ENCODE measurements at regions not wholly inside any gene's neighbourhood (a gene's known extent, or its start where the extent isn't known, plus 50 kb on each side); places are given as distances from the start of the nearest gene placed in this dataset.
"Not testable (repeated sequence)": the region's sequence is repeated elsewhere in the genome, so short reads cannot be mapped to it uniquely, and the experiment has no call there.

DNA sequence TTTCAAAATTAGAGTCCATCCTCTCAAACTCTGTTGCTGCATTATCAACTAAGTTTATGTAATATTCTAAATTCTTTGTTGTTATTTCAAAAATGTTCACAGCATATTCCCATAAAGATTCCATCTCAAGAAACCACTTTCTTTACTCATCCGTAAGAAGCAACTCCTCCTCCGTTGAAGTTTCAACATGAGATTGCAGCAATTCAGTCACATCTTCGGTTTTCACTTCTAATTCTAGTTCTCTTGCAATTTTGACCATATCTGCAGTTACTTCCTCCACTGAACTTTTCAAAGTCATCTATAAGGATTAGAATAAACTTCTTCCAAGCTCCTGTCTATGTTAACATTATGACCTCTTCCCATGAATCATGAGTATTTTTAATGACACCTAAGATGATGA, 216.6 kb upstream of the SLC7A11 start:
- no peak for DNase-seq (ENCODE audit: low read depth)
- TF ChIP-seq, protein P1, sequence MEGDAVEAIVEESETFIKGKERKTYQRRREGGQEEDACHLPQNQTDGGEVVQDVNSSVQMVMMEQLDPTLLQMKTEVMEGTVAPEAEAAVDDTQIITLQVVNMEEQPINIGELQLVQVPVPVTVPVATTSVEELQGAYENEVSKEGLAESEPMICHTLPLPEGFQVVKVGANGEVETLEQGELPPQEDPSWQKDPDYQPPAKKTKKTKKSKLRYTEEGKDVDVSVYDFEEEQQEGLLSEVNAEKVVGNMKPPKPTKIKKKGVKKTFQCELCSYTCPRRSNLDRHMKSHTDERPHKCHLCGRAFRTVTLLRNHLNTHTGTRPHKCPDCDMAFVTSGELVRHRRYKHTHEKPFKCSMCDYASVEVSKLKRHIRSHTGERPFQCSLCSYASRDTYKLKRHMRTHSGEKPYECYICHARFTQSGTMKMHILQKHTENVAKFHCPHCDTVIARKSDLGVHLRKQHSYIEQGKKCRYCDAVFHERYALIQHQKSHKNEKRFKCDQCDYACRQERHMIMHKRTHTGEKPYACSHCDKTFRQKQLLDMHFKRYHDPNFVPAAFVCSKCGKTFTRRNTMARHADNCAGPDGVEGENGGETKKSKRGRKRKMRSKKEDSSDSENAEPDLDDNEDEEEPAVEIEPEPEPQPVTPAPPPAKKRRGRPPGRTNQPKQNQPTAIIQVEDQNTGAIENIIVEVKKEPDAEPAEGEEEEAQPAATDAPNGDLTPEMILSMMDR (IDR thresholded peaks at IDR 0.05; ENCODE audit: insufficient read depth, low read length, poor library complexity, severe bottlenecking): no peak
- H3K27me3 ChIP-seq (ENCODE audit: control insufficient read depth, insufficient read depth, low read length): no peaks in the 10 kb centered on the region
- no peaks in the 10 kb centered on the region for H3K36me3 ChIP-seq (ENCODE audit: control insufficient read depth, insufficient read depth, low read length)
- no peak overlapping the region for H3K4me3 ChIP-seq (ENCODE audit: low read depth, low read length)

DNA sequence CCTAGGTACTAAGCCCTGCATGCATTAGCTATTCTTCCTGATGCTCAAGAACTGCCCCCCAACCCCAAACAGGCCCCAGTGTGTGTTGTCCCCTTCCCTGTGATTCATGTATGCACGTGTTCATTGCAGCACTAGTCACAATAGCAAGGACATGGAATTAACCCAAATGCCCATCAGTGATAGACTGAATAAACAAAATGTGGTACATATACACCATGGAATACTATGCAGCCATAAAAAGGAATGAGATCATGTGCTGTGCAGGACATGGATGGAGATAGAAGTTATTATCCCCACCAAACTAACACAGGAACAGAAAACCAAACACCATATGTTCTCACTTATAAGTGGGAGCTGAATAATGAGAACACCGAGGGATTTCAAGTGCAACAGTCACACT, 214.2 kb upstream of the SLC7A11 start:
- not testable (repeated sequence) for H3K27me3 ChIP-seq (ENCODE audit: control insufficient read depth, insufficient read depth, low read length); H3K36me3 ChIP-seq (ENCODE audit: control insufficient read depth, insufficient read depth, low read length); DNase-seq (ENCODE audit: low read depth); H3K4me3 ChIP-seq (ENCODE audit: low read depth, low read length)

DNA sequence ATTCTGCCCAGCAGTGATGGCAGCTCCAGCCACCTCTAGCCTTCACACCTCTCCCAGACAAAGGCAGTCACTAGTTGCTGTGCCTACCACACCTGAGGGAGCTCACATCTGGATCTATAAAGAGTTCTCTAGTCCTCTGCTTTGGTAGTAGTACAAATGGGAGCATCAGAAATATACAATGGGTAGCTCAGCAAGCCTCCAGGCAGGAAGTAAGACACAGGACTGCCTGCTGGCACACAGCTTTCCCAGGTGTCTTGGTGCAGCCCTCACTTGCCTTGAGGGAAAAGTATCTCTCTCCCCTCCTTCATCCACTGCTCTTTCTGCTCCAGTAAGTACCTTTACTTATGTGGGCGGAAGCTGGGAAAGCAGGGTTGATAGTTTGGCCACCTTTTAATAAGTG, 212.9 kb upstream of the SLC7A11 start:
- TF ChIP-seq, protein P1 (IDR thresholded peaks at IDR 0.05; ENCODE audit: insufficient read depth, low read length, poor library complexity, severe bottlenecking): no peak
- H3K36me3 ChIP-seq (ENCODE audit: control insufficient read depth, insufficient read depth, low read length): no peaks in the 10 kb centered on the region
- H3K27me3 ChIP-seq (ENCODE audit: control insufficient read depth, insufficient read depth, low read length): no peaks in the 10 kb centered on the region
- DNase-seq (ENCODE audit: low read depth): no peak
- H3K4me3 ChIP-seq (ENCODE audit: low read depth, low read length): no peak overlapping the region

DNA sequence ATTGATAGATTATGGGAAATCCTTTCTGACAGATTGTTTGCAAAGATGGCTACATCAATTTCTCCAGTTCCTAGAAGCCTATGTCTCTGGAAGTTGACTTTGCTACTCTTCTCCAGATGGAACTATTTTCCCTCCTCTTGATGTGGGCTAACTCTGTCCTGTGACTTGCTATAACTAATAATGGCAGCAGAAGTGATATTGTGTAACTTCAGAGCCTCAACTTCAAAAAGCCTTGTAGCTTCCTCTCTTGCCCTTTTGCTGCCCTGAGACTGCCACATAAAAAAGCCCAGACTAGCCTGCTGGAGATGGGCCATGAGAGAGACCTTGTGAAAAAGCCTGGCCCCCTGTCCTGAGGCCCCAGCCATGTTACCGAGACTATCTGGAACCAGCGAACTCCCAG, 210.7 kb upstream of the SLC7A11 start:
- no peaks in the 10 kb centered on the region for H3K27me3 ChIP-seq (ENCODE audit: control insufficient read depth, insufficient read depth, low read length)
- no peak for DNase-seq (ENCODE audit: low read depth)
- no peaks in the 10 kb centered on the region for H3K36me3 ChIP-seq (ENCODE audit: control insufficient read depth, insufficient read depth, low read length)
- TF ChIP-seq, protein P1 (IDR thresholded peaks at IDR 0.05; ENCODE audit: insufficient read depth, low read length, poor library complexity, severe bottlenecking): no peak
- H3K4me3 ChIP-seq (ENCODE audit: low read depth, low read length): no peak overlapping the region

DNA sequence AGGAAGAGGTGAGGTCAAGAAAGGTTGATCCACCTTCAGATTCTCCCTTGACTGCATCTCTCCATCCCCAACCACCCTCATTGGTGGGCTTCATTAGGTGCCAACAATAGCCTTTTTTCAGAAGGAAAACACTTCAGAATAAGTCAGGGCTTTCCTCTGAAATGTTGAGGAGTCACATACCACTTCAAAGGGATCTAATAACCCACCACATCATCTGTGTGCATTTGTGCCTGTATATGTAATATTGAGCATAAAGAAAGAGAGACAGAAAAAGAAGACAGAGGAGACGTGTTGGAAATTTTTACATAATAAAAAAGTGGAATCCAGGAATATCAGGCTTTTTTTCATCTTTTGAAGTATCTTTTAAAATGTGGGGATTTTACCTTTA, 209.1 kb upstream of the SLC7A11 start:
- no peaks in the 10 kb centered on the region for H3K27me3 ChIP-seq (ENCODE audit: control insufficient read depth, insufficient read depth, low read length)

DNA sequence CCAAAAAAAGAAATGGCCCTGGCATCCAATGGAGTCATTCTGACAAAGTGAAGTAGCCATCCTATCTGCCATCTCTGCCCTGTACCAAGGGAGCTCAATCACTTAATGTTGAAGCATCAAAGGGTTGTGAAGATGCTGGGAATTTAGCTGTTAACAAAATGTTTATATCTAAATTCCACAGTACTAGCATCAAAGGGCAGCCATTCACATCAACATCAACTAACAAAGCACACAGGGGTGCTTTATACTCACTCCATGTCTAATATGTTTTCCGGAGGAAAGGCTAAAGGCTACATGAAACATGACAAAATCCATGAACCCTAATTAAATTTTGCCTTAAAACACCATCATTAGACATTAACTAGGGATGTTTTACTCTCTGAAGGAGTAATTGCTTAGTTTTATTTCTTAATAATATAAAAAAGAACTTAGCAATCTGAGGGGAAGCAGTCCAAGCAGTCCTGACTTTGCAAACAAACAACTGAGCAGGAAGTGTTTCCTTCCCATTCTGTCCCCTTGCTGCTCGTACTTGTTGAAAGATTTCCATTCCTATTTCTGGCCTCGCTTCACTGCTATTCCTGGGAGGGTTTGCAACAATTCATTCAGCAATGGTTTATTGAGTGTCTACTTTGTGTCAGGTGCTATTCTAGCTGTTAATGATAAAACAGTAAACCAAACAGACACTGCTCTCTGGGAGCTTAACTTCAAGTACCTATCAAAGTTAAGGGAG, 208.6 kb upstream of the SLC7A11 start:
- Histone ChIP-seq H3K27me3 (ENCODE audit: control insufficient read depth, insufficient read depth, low read length) (no peaks in the 10 kb centered on the region), H3K36me3 (ENCODE audit: control insufficient read depth, insufficient read depth, low read length) (no peaks in the 10 kb centered on the region), H3K4me3 (ENCODE audit: low read depth, low read length) (no peak overlapping the region)
- TF ChIP-seq, protein P1 (IDR thresholded peaks at IDR 0.05; ENCODE audit: insufficient read depth, low read length, poor library complexity, severe bottlenecking): no peak
- no peak for DNase-seq (ENCODE audit: low read depth)

More for the DNA sequence above, 209.1 kb upstream of the SLC7A11 start:
- no peak for DNase-seq (ENCODE audit: low read depth)
- Histone ChIP-seq H3K4me3 (ENCODE audit: low read depth, low read length) (no peak overlapping the region), H3K36me3 (ENCODE audit: control insufficient read depth, insufficient read depth, low read length) (no peaks in the 10 kb centered on the region)
- TF ChIP-seq, protein P1 (IDR thresholded peaks at IDR 0.05; ENCODE audit: insufficient read depth, low read length, poor library complexity, severe bottlenecking): no peak
